ENCODE measurements at regions not wholly inside any gene's neighbourhood (a gene's known extent, or its start where the extent isn't known, plus 50 kb on each side); places are given as distances from the start of the nearest gene placed in this dataset.
A peak's percentile ranks its signal among the peaks of the same experiment; 100 is the strongest.

GRCh38 chr6:88535306-88535705 lies 369.2 kb upstream of the CNR1 start:
- Histone ChIP-seq H3K4me1 (ENCODE audit: control insufficient read depth, insufficient read depth, low read length) (peaks cover 4% of the 10 kb centered on the region; the same call in 1 of the 2 replicates), H2AFZ (ENCODE audit: control insufficient read depth, low read depth, low read length) (no peak overlapping the region), H3K79me2 (ENCODE audit: control insufficient read depth, insufficient read depth, low read length) (no peaks in the 10 kb centered on the region), H3K9ac (ENCODE audit: control insufficient read depth, insufficient read depth, low read length) (no peak overlapping the region), H3K4me2 (ENCODE audit: control insufficient read depth, insufficient read depth) (no peak overlapping the region), H3K27ac (ENCODE audit: control insufficient read depth, insufficient read depth) (no peak overlapping the region), H3K27me3 (replicated peaks in 1 of 2; ENCODE audit: control insufficient read depth in 2 of 2, insufficient read depth in 2 of 2, low read length in 1 of 2) (no peaks in the 10 kb centered on the region), H4K20me1 (ENCODE audit: control insufficient read depth, insufficient read depth) (no peaks in the 10 kb centered on the region), H3K9me3 (replicated peaks; ENCODE audit: control insufficient read depth, insufficient read depth, low read length) (no peaks in the 10 kb centered on the region; the same call in 2 of the 3 replicates), H3K4me3 (no peak overlapping the region), H3K36me3 (ENCODE audit: control insufficient read depth in 2 of 2, insufficient read depth in 2 of 2, low read length in 1 of 2) (no peaks in the 10 kb centered on the region)
- in situ Hi-C loops (cut with MboI) = no loop called here
- no peak for TF ChIP-seq HDAC2 (IDR thresholded peaks at IDR 0.05)
- TF ChIP-seq RFX5 (IDR thresholded peaks at IDR 0.05; ENCODE audit: low read depth, low read length) = no peak
- no peak for TF ChIP-seq NFIC (IDR thresholded peaks at IDR 0.05; ENCODE audit: low read depth, low read length)
- no peak for TF ChIP-seq POU2F2 (IDR thresholded peaks at IDR 0.05; ENCODE audit: borderline replicate concordance, low read depth, low read length)
- TF ChIP-seq ESRRA (IDR thresholded peaks at IDR 0.05; ENCODE audit: low read length) = no peak
- no peak for TF ChIP-seq RELB (IDR thresholded peaks at IDR 0.05; ENCODE audit: low read depth)
- peak; percentile 67 for TF ChIP-seq SPI1 (IDR thresholded peaks at IDR 0.05; ENCODE audit: borderline replicate concordance, insufficient read depth, low read depth, low read length)
- TF ChIP-seq PBX3 (IDR thresholded peaks at IDR 0.05; ENCODE audit: insufficient replicate concordance, low read depth, low read length) = no peak
- TF ChIP-seq, protein P1, sequence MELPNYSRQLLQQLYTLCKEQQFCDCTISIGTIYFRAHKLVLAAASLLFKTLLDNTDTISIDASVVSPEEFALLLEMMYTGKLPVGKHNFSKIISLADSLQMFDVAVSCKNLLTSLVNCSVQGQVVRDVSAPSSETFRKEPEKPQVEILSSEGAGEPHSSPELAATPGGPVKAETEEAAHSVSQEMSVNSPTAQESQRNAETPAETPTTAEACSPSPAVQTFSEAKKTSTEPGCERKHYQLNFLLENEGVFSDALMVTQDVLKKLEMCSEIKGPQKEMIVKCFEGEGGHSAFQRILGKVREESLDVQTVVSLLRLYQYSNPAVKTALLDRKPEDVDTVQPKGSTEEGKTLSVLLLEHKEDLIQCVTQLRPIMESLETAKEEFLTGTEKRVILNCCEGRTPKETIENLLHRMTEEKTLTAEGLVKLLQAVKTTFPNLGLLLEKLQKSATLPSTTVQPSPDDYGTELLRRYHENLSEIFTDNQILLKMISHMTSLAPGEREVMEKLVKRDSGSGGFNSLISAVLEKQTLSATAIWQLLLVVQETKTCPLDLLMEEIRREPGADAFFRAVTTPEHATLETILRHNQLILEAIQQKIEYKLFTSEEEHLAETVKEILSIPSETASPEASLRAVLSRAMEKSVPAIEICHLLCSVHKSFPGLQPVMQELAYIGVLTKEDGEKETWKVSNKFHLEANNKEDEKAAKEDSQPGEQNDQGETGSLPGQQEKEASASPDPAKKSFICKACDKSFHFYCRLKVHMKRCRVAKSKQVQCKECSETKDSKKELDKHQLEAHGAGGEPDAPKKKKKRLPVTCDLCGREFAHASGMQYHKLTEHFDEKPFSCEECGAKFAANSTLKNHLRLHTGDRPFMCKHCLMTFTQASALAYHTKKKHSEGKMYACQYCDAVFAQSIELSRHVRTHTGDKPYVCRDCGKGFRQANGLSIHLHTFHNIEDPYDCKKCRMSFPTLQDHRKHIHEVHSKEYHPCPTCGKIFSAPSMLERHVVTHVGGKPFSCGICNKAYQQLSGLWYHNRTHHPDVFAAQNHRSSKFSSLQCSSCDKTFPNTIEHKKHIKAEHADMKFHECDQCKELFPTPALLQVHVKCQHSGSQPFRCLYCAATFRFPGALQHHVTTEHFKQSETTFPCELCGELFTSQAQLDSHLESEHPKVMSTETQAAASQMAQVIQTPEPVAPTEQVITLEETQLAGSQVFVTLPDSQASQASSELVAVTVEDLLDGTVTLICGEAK (IDR thresholded peaks at IDR 0.05; ENCODE audit: borderline replicate concordance) = no peak
- peak; percentile 46; the same call in 1 of the 2 replicates for TF ChIP-seq EED (IDR thresholded peaks at IDR 0.05; ENCODE audit: low read depth)
- no peak for TF ChIP-seq ZNF274 (IDR thresholded peaks at IDR 0.05; ENCODE audit: insufficient read depth, insufficient read length)
- ATAC-seq (peak; percentile 57), DNase-seq (ENCODE audit: low read depth, low spot score) (no peak), FAIRE-seq (no peak)
- ChIA-PET SMC1A (ENCODE audit: uncharacterized antibody, unreplicated experiment) (interaction anchor here (2.1 kb wide), 1 partner anchor 8 kb away, joined by 6 read pairs; no protein-coding TSS in a partner anchor), RAD21 (ENCODE audit: unreplicated experiment) (interaction anchor here (1.2 to 1.4 kb wide), 2 partner anchors 41 to 244 kb away, joined by 3 read pairs; no protein-coding TSS in a partner anchor), POLR2A (no interaction called here), CTCF (interaction anchor here (0.8 kb wide), 1 partner anchor 10 kb away, joined by 3 read pairs; no protein-coding TSS in a partner anchor)
- no TSS peak for BruUV-seq (replicated peaks)
- 21% methylated on average over 1 of the region's 1 CpG for WGBS (ENCODE audit: insufficient coverage, insufficient replicate concordance, low lambda C conversion rate, missing lambda C conversion rate)
- intact Hi-C loops (cut with micrococcal nuclease; ENCODE audit: unreplicated experiment) = no loop called here
